ENCODE measurements at regions not wholly inside any gene's neighbourhood (a gene's known extent, or its start where the extent isn't known, plus 50 kb on each side); places are given as distances from the start of the nearest gene placed in this dataset.

DNA sequence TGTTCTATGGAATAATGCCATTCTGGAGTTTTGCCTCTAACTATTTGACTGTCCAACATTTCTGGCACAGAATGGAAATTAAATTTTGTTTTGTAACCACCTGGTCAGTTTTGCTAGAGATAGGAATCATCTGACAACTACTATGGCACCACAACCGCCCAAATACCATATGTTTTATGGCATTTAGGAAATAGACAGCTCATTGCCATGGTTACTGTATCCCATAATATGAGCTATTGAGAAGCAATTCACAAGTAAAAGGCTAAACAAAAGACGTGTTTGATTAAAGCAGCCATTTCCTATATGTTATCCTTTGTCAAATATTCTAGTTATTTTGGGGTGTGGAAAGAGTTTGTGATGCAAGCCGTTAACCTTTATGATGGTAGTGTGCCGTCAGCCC lies 1105.3 kb upstream of the LCORL start:
- TF ChIP-seq, protein P1, sequence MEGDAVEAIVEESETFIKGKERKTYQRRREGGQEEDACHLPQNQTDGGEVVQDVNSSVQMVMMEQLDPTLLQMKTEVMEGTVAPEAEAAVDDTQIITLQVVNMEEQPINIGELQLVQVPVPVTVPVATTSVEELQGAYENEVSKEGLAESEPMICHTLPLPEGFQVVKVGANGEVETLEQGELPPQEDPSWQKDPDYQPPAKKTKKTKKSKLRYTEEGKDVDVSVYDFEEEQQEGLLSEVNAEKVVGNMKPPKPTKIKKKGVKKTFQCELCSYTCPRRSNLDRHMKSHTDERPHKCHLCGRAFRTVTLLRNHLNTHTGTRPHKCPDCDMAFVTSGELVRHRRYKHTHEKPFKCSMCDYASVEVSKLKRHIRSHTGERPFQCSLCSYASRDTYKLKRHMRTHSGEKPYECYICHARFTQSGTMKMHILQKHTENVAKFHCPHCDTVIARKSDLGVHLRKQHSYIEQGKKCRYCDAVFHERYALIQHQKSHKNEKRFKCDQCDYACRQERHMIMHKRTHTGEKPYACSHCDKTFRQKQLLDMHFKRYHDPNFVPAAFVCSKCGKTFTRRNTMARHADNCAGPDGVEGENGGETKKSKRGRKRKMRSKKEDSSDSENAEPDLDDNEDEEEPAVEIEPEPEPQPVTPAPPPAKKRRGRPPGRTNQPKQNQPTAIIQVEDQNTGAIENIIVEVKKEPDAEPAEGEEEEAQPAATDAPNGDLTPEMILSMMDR (IDR thresholded peaks at IDR 0.05; ENCODE audit: low read depth, low read length, missing control alignments) = no peak
- no peak for DNase-seq (ENCODE audit: low read depth)
- no peak overlapping the region for H3K4me3 ChIP-seq (ENCODE audit: low read depth, low read length)

DNA sequence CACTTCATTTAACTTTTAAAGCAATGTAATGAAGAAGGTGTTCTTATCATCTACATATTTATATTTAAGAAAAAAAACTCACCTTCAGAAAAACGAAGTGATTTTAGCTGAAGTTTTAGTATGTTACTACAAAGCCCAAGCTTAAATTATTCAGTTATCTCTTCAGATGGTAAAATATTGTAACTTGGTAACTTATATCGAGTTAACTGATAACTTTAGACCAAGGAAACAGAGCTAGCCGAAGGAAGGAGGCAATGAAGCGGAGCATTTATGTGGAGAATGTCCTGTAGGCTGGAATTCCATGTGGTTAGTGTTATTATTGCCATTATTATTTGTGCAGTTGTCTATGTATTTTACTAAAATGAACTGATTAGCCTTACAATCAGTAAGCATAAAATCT lies 1102.1 kb upstream of the LCORL start:
- TF ChIP-seq, protein P1 (IDR thresholded peaks at IDR 0.05; ENCODE audit: low read depth, low read length, missing control alignments) = no peak
- no peak for DNase-seq (ENCODE audit: low read depth)
- H3K4me3 ChIP-seq (ENCODE audit: low read depth, low read length) = no peak overlapping the region

DNA sequence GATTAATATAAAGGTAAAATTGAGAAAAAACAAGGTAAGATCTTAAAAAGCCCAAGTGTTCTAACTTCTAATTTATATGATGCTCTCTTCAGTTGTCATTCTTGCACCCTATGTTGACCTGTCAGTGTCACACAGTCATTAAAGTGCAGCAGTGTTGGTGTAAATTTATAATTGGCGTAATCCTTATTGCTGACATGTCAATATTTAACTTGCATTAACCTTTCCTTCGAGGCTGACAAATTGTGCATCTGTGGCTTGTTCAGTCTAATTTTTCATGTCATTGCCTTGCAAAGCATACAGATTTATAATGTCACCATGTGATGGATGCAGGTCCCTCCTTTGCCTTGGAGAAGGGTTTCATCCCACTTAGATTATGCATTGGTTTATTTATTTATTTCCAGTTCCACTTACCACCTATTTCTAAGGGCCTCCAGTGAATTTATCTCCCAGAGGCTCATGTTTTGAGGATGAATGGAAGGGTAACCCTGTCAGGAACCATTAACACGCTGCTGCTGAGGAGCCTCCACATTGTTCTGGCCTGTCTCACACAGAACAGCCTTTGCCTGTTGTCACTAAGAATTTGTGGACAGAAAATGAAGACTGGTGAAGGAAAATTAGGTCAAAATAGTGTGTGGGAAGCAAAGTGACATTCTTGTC lies 1098.5 kb upstream of the LCORL start:
- no peak for DNase-seq (ENCODE audit: low read depth)
- TF ChIP-seq, protein P1 (IDR thresholded peaks at IDR 0.05; ENCODE audit: low read depth, low read length, missing control alignments) = no peak
- H3K4me3 ChIP-seq (ENCODE audit: low read depth, low read length) = no peak overlapping the region

DNA sequence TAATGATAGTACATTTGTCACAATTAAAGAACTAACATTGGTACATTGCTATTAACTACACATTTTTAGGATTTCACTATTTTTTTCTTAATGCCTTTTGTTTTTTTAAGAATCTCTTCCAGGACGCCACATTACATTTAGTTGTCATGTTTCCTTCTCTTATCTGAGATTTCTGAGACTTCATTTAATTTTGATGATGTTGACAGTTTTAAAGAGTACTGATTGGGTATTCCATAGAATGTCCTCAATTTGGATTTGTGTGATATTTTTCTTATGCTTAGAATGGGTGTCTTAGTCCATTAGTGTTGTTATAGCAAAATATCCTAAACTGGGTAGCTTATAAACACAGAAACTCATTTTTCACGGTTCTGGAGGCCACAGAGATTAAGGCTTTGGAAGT lies 1095.5 kb upstream of the LCORL start:
- no peak for DNase-seq (ENCODE audit: low read depth)
- H3K4me3 ChIP-seq (ENCODE audit: low read depth, low read length) = no peak overlapping the region
- TF ChIP-seq, protein P1 (IDR thresholded peaks at IDR 0.05; ENCODE audit: low read depth, low read length, missing control alignments) = no peak

DNA sequence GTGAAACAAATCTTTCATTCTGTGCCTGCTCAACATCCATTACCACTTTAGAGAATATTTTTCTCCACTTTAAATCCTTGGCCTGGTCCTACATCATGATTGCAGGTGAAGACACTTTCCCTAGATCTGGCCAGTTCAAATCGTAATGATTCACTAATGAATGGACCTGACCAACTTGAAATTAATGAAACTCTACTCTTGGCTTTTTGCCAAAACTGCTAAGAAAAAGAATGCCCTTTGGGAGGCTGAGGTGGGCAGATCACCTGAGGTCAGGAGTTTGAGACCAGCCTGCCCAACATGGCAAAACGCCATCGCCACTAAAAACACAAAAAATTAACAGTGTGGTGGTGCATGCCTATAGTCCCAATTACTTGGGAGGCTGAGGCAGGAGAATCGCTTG lies 1082.6 kb upstream of the LCORL start:
- TF ChIP-seq, protein P1 (IDR thresholded peaks at IDR 0.05; ENCODE audit: low read depth, low read length, missing control alignments) = no peak
- no peak overlapping the region for H3K4me3 ChIP-seq (ENCODE audit: low read depth, low read length)
- no peak for DNase-seq (ENCODE audit: low read depth)

DNA sequence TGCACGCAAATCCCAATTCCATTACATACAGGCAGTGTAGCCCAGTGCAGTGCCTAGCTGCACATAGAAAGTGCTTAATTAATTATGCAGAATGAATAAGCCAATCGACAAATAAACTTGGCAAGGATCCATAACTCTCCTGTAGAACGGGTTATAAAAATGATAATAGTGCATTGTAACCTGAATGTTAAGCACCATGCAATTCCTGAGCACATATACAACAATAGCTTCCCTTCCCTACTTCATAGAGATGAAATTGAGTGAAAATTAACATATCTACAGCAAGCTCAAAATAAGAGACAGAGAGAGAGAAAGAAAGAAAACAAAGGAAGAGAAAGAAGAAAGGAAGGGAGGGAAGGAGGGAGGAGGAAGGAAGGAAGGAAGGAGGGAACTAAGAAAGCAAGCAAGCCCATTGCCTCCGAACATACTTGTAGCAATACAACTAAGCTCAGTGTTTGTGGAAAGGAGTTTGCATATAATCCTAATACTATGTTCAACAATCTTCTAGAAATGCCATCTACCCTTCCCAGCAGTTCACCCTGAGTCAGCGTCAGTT lies 1074.0 kb upstream of the LCORL start:
- TF ChIP-seq, protein P1 (IDR thresholded peaks at IDR 0.05; ENCODE audit: low read depth, low read length, missing control alignments) = no peak
- DNase-seq (ENCODE audit: low read depth) = no peak
- no peak overlapping the region for H3K4me3 ChIP-seq (ENCODE audit: low read depth, low read length)

DNA sequence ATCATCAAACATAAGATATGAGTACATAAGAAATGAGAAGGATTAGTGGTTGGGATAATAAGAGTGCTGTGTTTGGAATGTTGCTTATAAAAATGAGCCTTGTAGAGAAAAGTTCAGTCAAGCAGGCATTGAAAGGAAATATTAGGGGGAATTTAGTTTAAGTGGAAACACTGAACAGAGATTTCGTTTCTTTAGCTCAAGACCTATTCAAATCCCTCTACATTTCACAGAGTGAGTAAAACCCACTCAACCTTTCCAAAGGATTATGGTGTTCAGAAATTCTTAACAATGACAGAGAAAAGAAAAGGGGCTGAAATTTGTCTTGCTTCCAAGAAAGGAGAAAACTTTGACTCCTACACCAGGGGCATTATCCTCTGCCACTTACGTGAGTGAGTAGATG lies 1072.4 kb upstream of the LCORL start:
- no peak for DNase-seq (ENCODE audit: low read depth)

More for the DNA sequence above, 1072.4 kb upstream of the LCORL start:
- TF ChIP-seq, protein P1 (IDR thresholded peaks at IDR 0.05; ENCODE audit: low read depth, low read length, missing control alignments) = no peak
- H3K4me3 ChIP-seq (ENCODE audit: low read depth, low read length) = no peak overlapping the region

All from GM12864 (cell line).